ENCODE measurements at regions not wholly inside any gene's neighbourhood (a gene's known extent, or its start where the extent isn't known, plus 50 kb on each side); places are given as distances from the start of the nearest gene placed in this dataset.

DNA sequence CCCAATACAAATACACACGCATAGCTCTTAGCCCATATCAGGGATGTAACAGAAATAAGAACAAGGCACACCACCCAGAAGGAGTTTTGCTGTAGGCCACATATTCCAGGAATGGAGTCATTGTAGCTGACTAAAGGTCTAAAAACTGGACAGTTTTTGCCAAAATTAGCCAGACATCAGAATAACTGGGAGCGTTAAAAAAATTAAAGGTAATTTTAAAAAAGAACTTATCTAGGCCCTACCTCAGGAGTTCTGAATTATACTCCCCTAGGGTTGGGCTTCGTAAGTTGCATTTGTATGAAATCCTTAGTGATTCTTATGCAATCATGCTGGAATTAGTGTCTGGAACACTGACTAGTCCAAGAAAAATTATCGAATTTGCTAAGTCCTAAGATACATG lies 987.7 kb downstream of the GALC start:
- Histone ChIP-seq H3K4me1 (ENCODE audit: insufficient read depth) (no peaks in the 10 kb centered on the region), H4K20me1 (ENCODE audit: insufficient read depth, poor library complexity, severe bottlenecking) (no peaks in the 10 kb centered on the region), H3K4me3 (no peak overlapping the region), H2AFZ (no peak overlapping the region), H3K27me3 (no peaks in the 10 kb centered on the region), H3K9me2 (replicated peaks; ENCODE audit: insufficient read depth) (no peaks in the 10 kb centered on the region), H3K36me3 (replicated peaks; ENCODE audit: insufficient read depth, low read depth) (no peaks in the 10 kb centered on the region), H3K27ac (no peak overlapping the region), H3K4me2 (no peak overlapping the region), H3K79me2 (no peaks in the 10 kb centered on the region), H3K9me3 (ENCODE audit: low read depth) (no peaks in the 10 kb centered on the region)
- TF ChIP-seq EZH2 (IDR thresholded peaks at IDR 0.05; ENCODE audit: borderline replicate concordance) (no peak), EZH2phosphoT487 (IDR thresholded peaks at IDR 0.05; ENCODE audit: low read depth, severe bottlenecking, unreplicated experiment) (no peak)
- TF ChIP-seq, protein P1, sequence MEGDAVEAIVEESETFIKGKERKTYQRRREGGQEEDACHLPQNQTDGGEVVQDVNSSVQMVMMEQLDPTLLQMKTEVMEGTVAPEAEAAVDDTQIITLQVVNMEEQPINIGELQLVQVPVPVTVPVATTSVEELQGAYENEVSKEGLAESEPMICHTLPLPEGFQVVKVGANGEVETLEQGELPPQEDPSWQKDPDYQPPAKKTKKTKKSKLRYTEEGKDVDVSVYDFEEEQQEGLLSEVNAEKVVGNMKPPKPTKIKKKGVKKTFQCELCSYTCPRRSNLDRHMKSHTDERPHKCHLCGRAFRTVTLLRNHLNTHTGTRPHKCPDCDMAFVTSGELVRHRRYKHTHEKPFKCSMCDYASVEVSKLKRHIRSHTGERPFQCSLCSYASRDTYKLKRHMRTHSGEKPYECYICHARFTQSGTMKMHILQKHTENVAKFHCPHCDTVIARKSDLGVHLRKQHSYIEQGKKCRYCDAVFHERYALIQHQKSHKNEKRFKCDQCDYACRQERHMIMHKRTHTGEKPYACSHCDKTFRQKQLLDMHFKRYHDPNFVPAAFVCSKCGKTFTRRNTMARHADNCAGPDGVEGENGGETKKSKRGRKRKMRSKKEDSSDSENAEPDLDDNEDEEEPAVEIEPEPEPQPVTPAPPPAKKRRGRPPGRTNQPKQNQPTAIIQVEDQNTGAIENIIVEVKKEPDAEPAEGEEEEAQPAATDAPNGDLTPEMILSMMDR (IDR thresholded peaks at IDR 0.05; ENCODE audit: poor library complexity): no peak
- DNase-seq (ENCODE audit: low spot score): no peak
- WGBS (ENCODE audit: low lambda C conversion rate, missing lambda C conversion rate): 61% methylated on average over 4 of the region's 4 CpGs

DNA sequence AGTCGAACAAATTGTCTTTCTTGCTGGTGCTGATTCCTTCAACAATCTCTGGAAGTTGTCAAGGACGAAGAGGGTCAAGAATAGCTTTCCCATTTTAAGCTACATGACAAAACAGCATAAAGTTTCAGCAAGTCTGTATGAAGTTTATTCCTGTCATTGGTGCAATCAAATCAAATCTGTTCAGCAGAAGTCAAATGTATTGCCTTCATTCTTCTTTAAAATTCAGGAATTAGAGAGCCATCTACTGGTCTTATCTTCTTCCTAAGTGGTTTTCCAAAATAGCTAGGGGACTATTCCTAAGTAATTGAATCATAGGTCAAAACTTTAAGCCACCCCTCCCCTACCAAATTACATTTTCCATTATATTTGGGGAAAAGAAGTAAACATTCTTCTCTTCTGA lies 990.2 kb downstream of the GALC start:
- Histone ChIP-seq H3K27ac (no peak overlapping the region), H3K36me3 (replicated peaks; ENCODE audit: insufficient read depth, low read depth) (no peaks in the 10 kb centered on the region), H2AFZ (no peak overlapping the region), H3K27me3 (no peaks in the 10 kb centered on the region), H3K4me1 (ENCODE audit: insufficient read depth) (no peaks in the 10 kb centered on the region), H3K4me3 (no peak overlapping the region), H3K79me2 (no peaks in the 10 kb centered on the region), H4K20me1 (ENCODE audit: insufficient read depth, poor library complexity, severe bottlenecking) (no peaks in the 10 kb centered on the region), H3K4me2 (no peak overlapping the region), H3K9me3 (ENCODE audit: low read depth) (no peaks in the 10 kb centered on the region), H3K9me2 (replicated peaks; ENCODE audit: insufficient read depth) (no peaks in the 10 kb centered on the region)
- 78% methylated on average over 2 of the region's 2 CpGs for WGBS (ENCODE audit: low lambda C conversion rate, missing lambda C conversion rate)
- TF ChIP-seq EZH2phosphoT487 (IDR thresholded peaks at IDR 0.05; ENCODE audit: low read depth, severe bottlenecking, unreplicated experiment): no peak
- TF ChIP-seq, protein P1 (IDR thresholded peaks at IDR 0.05; ENCODE audit: poor library complexity): peak; percentile 26
- no peak for DNase-seq (ENCODE audit: low spot score)

DNA sequence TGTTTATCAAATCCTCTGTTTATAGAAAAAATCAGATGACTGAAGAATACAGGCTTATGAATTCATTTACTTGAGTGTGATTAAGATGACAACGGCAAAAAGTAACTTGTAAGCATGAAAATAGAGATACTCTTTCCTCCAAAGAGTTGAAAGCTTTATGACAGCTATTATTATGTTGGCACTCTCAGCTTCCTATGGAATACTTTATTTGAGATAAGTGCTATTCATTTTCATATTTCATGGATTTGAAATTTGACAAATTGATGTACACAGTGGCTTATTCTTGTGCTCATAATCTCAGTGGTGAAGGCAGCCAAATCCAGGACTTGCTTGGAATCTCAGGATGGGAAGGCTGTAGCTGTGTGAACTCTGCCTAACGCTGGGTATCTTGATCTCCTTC lies 991.6 kb downstream of the GALC start:
- H3K27ac ChIP-seq: no peak overlapping the region
- H3K27me3 ChIP-seq: no peaks in the 10 kb centered on the region
- 66% methylated on average over 2 of the region's 2 CpGs for WGBS (ENCODE audit: low lambda C conversion rate, missing lambda C conversion rate)

More for the DNA sequence above, 991.6 kb downstream of the GALC start:
- no peak for DNase-seq (ENCODE audit: low spot score)
- Histone ChIP-seq H3K9me3 (ENCODE audit: low read depth) (no peaks in the 10 kb centered on the region), H3K36me3 (replicated peaks; ENCODE audit: insufficient read depth, low read depth) (no peaks in the 10 kb centered on the region), H2AFZ (no peak overlapping the region), H4K20me1 (ENCODE audit: insufficient read depth, poor library complexity, severe bottlenecking) (no peaks in the 10 kb centered on the region), H3K4me1 (ENCODE audit: insufficient read depth) (no peaks in the 10 kb centered on the region), H3K79me2 (no peaks in the 10 kb centered on the region), H3K4me2 (no peak overlapping the region), H3K9me2 (replicated peaks; ENCODE audit: insufficient read depth) (no peaks in the 10 kb centered on the region), H3K4me3 (no peak overlapping the region)
- TF ChIP-seq, protein P1 (IDR thresholded peaks at IDR 0.05; ENCODE audit: poor library complexity): no peak
- TF ChIP-seq EZH2phosphoT487 (IDR thresholded peaks at IDR 0.05; ENCODE audit: low read depth, severe bottlenecking, unreplicated experiment) (no peak), EZH2 (IDR thresholded peaks at IDR 0.05; ENCODE audit: borderline replicate concordance) (no peak)

Measured in hepatocyte (in vitro differentiated cells).